M059J (cell line): ENCODE measurements at regions not wholly inside any gene's neighbourhood (a gene's known extent, or its start where the extent isn't known, plus 50 kb on each side); places are given as distances from the start of the nearest gene placed in this dataset.

Experiments
- DNase-seq: peaks from one replicate; pipeline ENCODE4 v3.0.0-alpha.2; 2012; ENCODE audit warnings: low read depth

DNA sequence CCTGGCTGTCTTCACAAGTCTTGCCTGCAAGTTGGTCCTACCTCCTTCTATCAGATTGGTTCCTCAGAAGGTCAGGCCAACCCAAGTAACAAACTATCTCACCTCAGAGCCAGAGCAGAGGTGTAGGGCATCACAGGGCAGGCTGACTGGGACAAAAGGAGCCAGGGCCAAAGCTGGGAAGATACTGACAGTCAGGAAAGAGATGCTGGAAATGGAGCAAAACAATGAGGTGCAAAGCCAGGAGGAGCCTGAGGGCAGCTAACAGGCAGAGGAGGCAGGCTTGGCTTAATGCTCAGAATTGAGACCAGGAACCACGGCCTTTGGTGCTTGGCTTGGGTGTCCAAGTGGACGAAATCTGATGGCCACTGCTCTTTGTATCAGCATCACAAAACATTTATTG lies 68.4 kb upstream of the PNMA1 start:
- DNase-seq: no peak

DNA sequence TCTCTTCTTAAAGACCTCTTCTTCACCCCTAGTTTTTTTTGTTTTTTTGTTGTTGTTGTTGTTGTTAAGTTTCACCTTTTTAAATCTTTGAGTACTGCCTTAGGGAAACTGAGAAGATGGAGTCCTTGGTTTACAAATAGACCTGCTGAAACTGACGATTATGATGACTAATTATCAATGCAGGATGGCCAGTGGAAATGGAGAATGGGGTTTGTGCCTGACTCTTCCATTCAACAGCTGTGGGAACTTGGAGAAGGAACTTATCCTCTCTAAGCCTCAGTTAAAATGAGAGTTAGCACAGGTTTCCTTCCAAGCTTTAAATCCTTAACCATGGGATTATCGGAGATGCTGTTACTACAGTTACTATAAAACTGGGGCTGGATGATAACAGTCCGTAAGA lies 66.7 kb upstream of the PNMA1 start:
- DNase-seq: no peak

DNA sequence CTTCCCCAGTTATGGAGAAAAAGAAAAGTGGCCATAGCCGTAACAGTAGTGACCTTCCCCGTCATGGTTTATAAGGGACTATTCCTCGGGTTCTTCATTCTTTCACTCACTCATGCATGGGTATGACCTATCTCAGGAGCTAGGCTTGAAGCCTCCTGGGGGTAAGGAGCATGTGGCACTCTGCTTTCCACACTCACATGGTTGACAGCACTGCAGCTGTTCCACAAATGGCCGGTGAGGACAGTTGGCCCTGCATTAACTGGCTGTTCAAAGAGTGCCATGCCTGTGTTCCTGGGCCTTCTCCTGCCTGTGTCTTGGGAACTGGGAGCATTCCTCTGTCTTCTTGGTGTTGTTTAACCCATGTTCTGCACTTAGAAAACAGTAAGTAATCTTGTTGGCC lies 66.2 kb upstream of the PNMA1 start:
- DNase-seq: no peak

DNA sequence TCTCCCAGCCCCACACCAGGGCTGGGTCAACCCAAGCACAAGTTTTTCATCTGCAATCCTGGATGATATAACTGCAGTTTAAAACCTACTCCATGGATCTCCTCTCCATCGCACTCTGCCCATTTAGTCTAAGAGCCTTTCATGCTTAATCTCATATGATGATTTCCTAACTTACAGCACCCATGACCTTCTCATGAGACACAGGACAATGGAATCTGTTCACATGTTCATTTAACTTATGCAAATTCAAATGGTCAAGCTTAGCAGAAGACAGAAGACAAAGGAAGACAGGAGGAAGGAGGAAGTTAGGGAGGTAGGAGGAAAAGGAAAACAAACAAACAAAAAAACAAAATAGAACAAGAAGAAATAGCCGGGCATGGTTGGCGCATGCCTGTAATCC lies 64.6 kb upstream of the PNMA1 start:
- no peak for DNase-seq

DNA sequence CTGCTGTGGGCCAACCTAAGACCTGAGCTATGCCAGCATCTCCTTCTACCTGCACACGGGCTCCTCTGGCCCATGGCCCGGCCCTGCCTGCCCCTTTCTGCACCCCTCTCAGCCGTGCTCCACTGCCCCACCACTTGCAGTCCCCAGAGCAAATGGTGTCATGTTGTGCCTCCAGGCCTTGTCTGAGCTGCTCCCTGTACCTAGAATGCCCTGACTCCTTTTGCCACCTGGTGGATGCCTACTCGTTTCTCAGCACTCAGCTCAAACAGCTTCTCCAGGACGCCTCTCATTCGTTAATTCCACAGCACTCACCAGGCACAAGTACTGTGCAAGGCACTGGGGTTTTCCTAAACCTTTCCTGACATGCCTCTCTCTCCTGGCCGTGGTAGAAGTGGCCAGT lies 63.2 kb upstream of the PNMA1 start:
- DNase-seq: no peak

DNA sequence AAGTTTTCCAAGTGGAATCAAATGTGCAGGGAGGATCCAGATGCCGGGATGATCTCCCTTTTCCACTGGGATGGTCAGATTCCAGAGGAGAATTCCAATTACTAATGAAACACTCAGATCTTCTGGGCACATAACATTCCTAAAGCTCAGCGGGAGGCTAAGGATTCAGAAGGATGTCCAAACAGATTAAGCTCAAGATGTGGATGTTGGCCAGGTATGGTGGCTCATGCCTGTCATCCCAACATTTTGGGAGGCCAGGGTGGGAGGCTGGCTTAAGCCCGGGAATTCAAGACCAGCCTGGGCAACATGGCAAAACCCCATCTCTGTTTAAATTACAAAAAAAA lies 62.0 kb upstream of the PNMA1 start:
- DNase-seq: peak; percentile 35

DNA sequence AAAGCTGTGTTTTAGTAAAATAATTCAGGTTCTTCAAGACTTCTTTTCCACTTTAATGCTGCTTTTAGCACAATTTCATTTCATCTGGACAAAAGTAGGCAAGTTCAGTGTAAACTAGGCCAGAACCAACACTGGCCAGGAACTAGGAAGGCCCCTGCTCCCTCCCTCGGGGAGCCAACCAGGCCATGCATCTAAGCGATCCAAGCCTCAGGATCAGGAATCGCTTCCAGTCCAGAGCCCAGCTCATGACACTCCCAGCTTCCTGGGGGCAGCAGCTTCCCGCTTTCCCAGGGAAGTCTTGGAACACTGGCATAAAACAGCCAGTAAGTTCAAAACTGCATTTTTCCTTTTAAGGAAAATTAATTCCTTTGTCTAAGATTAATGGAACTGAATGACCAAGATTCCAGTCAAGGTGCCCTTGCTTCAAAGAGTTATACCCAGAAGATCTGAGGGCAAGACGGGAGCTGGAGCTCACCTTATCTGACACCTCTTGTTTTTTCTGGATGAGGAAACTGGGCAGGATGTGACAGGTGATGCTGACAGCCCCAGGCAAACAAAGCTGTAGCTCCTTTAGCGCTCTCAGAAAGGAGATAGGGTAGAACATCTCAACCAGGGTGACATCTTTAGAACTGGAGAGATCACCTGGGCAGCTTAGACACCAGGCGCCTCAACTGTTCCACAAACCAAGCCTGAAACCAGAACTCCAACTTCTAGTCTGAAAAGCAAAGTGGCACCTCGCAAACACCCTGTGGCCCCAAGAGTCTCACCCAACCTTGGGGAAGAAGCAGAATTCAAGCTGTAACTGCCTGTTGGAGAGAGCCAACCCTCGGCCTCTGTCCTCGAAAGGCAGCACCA lies 61.4 kb upstream of the PNMA1 start:
- DNase-seq: no peak

DNA sequence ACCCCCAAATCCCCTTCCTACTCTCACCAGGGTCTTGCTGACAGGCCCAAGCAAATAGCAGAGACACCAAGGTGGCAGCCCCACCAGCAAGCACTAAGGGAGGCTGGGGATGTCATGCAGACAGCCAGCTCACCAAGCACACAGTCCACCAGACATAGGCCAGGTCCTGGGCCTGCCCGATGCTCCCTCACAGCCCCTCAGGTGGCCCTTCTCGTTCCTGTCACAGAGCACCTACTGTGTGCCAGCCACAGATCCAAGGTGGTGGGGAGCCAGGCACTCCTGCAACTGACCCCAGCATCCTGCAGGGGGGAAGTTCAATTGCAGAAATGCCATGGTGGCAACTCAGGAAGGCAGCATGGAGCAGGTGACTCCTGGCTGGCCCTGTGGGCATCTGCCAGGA lies 60.5 kb upstream of the PNMA1 start:
- DNase-seq: no peak

DNA sequence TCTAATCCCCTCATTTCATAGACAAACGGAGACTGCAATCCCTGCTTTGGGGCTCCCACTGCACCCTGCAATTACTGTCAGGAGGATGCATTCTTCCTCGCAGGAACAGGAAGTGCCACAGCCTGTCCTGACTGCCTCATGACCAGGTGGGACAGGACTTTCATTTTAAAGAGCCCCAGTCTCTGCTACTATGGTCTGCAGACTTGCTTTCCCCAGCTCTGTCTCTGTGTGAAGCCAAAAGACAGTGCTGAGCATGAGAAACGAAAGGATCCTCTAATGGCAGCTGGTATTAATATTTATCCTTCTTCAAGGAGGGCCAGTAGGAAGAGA lies 60.0 kb upstream of the PNMA1 start:
- no peak for DNase-seq

DNA sequence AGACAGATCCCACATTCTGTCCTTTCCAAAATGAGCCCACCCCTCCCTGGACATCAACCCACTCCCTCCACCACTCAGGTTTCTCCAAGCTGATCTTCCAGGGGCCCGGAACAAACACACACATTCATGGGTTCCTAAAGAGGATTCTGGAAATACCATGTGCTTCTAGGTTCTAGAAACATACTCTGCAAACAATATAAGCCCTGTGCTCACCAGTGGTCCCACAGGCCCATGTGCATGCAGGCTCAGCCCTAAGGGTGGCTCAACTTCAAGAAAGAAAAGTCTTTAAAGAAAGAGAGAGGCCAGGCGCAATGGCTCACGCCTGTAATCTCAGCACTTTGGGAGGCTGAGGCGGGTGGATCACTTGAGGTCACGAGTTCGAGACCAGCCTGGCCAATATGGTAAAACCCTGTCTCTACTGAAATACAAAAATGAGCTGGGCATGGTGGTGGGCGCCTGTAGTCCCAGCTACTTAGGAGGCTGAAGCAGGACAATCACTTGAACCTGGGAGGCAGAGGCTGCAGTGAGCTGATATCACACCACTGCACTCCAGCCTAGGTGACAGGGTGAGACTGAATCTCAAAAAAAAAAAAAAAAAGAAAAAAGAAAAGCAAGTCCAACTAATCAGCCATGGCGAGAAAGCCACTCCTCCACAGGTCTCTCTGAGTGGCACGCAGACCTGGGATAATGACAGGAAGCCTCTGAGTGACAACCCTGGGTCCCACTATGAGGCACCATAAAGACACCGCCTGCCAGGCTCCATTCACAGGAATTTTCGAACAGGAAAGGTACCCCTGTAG lies 59.5 kb upstream of the PNMA1 start:
- DNase-seq: no peak

DNA sequence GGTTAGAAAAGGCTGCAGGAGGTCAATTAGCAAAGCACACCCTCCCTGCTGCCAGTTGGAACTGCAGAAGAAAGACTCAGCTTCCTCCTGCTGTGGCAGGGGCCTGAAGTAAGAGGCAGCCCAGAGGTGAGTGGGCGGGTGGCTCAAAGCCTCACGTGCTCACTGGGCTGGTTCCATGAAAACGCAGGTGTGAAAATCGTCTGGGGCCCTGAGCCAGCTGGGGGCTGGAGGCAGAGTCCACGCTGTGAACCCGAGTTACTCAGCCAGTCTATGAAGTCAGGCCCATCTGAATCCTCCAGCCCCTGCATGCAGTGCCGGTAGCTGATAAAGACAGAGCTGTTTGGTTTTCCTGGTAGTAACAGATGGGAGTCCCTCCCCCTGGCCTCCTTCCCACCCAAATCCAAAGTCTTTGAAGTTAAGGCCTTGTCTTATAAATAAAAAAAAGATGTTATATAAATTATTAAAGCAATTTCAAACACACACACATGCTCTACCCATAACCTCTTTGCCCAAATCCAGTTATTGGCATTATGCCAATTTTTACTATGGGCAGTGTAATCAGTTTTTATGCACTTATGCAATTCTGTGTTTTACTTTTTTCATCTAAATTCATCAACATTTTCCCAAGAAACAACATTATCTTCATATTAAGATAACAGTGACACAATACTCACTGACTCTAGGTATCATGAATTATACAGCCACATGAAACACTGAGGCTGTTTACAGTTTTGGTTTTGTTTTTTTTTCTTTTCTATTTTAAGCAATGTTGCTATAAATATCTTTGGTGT lies 57.9 kb upstream of the PNMA1 start:
- no peak for DNase-seq

DNA sequence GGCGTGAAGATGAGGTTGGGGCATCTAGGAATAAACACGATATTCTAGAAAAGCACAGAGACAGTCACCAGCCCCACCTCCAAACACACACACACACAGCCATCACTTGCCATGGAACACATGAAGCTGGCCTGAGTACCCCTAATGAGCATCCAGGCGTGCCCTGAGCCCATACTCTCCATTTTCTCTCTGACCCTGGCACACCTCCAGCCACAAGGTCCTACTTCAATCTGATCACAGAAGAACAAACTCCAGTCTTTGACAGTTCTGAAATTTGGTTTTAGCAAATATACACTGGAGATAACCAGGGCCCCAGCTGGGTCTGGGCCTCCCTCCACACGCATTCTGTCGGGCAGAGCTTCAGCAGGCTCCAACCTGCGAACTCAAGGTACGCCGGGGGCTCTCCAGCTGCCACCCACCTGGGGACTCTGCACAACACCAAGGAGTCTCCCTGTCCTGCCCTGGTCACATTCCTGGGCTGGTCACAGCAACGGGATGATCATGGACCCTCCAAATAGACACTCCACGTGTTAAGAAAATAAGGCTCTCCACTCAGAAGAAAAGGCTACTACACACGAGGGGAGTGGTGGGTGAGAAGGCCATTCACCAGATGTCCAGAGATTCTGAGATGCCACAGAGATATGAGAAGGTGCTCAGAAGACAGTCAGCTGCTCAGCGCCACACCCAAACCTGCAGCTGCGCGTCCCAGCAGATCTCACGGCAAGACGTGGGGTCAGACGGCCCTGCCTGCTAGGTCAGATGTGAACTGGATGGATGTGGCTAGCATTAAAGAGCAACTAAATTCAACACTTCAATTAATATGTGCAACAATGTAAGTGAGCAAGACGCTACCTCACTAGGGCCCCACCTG lies 57.0 kb upstream of the PNMA1 start:
- no peak for DNase-seq

DNA sequence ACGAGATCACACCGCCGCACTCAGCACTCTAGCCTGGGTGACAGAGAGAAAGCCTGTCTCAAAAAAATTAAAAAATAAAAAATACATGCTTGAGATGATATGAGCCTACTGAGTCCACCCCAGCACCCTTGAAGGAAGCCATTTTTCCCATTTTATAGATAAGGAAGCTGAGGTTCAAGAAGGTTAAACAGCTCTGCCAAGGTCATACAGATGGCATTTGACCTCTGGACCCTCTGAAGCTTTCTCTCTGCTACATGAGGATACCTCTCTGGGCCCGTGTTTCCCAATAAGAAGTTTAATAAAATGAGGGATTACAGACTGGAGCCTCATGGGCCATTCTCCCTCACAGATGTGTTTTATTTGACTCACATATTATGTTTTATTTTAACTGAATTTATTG lies 53.9 kb upstream of the PNMA1 start:
- no peak for DNase-seq

DNA sequence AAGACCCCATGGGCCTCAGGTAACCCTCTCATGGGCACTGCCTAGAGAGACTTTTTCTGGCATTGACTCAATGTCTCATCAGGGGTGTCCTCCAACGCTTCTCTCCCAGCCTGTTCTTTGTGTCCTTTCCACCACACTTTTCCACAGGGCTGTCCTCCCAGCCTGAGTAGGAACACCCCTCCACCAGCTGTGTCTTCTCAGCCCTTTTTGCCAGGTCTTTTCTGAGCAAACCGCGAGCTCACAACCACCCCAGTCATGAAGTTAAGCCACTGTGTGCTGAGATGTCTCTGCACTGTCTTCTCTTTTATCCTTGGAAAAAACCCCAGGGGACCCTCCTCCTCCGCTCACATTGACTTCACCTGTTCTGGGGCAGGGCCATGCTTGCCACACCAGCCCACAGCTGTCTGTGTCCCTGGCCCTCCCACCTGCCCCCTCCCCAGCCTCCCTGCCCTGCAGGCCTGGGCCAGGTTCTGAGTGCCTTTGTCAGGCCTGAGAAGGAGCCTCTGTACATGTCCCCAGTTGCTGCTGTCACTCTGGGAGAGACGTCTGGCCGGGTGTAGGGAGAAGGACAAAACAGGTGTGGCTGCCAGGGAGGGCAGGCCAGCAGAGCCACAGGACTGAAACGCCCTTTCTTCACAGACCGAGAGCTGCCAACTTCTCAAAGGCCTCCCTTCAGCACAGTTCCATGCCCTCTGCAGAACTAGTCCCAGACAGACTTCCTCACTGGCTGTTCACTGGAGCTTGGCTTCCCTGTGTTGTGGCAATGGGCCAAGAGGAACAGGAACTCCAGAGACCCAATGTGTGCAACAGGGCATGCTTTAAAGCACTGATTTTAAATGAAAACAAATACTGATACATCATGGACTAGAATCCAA lies 50.5 kb upstream of the PNMA1 start:
- peak; percentile 34 for DNase-seq
